ENCODE measurements at regions not wholly inside any gene's neighbourhood (a gene's known extent, or its start where the extent isn't known, plus 50 kb on each side); places are given as distances from the start of the nearest gene placed in this dataset.

DNA sequence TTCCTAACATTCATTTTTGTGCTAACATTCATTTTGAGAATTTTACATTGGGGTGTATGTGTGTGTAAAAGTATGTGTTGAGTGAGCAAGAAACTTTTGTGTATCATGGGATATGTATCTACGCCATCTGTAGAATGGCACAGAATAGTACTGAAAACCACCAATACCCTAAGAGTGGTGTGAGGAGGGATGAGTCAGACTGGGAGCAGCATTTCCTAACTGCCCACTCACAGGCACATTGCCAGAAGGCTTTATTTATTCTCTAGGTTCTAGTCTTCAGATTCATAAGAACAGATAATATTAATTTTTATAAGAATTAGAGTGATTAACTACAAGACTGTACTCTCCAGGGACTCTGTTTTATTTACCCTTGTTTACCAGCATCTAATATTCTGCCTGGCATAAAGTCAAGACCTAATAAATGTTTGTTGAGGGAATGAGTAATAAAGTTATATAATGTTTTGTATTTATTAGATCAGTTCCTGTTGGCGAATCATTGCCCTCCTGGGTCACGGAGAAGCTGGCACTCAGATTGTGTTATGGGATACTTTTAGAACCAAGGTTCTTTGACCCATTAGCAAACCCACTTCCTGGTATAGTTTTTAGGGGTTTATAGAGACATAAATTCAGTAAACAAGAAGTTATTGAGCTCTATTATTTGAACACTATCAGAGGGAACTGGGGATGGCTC, 159.1 kb upstream of the PPP2R2B start:
- DNase-seq (ENCODE audit: low spot score), result no peak

GRCh38 chr5:147040856-147041255, 162.3 kb upstream of the PPP2R2B start:
- no peak for DNase-seq (ENCODE audit: low spot score)

DNA sequence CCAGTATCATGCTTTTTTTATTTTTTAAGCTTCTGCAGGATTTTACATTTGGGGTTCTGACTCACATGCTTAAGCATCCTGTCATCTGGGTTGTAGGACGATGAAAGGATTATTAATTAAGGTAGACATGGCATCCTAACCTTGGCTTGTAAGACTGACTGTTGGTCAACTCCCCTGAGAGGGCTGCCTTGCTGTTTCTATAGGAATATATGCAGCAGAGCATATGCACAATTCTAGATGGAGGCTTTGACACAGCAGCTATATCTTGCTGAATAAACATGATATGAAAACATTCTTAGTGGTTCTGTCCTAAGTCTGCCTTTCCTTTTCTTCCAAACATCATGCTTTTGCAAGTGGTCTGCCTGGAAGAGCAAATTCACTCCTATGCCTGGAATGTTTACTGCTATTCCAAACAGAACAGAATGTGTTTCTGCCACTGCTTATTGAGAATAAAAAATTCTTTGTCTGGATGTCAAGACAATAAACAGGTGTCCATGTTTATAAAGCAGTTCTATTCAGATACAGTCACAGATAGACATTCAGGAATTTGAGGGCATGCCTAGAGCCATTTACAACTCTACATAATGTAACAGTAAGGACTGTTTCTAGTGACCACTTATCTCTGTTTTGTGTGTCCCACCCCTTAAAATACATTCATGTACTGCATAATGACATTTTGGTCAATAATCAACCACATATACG, 166.2 kb upstream of the PPP2R2B start:
- DNase-seq (ENCODE audit: low spot score), result no peak

DNA sequence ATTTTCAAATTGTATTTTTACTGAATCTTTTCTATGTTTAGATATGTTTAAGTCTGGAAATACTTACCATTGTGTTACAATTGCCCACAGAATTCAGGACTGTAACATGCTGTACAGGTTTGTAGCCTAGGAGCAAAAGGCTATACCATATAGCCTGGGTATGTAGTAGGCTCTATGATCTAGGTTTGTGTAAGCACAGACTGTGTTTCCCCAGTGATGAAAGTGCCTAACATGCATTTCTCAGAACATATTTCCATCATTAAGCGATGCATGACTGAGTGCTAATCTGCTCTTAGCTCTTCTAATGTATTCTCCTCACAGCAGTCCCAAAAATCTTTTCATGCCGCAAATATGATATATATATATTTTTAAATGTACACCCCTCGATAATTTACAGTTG, 166.7 kb upstream of the PPP2R2B start:
- DNase-seq (ENCODE audit: low spot score), result no peak

GRCh38 chr5:147046281-147046680, 167.7 kb upstream of the PPP2R2B start:
- DNase-seq (ENCODE audit: low spot score), result no peak

GRCh38 chr5:147046894-147047293, 168.3 kb upstream of the PPP2R2B start:
- DNase-seq (ENCODE audit: low spot score), result no peak

DNA sequence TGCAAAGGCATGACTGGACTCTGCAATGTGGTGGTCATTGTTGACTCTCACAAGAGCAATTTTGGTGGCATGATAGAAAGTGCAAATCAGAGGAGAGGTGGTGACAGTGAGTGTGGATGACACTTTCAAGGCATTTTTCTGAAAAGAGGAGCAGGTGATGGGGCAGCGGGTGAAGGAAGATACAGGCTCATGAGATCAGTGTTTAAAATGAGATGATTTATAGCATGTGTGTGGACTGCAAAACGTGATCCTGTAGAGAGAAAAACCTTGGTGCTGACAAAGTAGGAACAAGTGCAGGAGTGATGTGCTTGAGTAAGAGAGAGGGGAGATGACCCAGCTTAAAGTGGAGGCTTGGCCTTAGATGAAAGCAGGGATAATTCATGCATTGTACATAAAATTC, 171.2 kb upstream of the PPP2R2B start:
- DNase-seq (ENCODE audit: low spot score), result no peak

- no peak for DNase-seq (ENCODE audit: low spot score)
Observed at GRCh38 chr5:147050172-147050571, 171.6 kb upstream of the PPP2R2B start.

GRCh38 chr5:147051193-147051592, 172.6 kb upstream of the PPP2R2B start:
- no peak for DNase-seq (ENCODE audit: low spot score)

DNA sequence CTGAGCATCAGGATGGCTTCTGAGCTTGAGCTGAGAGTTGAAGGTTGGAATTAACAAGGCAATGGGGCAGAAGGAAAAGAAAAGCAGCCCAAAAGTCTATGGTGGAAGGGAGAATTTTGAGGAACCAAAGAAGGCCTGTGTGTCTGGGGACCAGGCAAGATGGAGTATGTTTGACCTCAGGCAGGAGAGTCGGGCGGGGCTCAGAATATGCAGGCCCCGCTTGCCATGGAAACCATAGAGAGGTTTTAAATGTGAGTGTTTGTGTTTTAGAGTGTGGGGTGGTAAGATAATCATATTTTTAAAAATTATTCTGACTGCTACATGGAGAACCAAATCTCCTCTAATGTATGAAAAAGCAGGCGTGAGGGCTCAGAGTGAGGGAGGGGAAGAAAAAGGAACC, 174.0 kb upstream of the PPP2R2B start:
- no peak for DNase-seq (ENCODE audit: low spot score)

DNA sequence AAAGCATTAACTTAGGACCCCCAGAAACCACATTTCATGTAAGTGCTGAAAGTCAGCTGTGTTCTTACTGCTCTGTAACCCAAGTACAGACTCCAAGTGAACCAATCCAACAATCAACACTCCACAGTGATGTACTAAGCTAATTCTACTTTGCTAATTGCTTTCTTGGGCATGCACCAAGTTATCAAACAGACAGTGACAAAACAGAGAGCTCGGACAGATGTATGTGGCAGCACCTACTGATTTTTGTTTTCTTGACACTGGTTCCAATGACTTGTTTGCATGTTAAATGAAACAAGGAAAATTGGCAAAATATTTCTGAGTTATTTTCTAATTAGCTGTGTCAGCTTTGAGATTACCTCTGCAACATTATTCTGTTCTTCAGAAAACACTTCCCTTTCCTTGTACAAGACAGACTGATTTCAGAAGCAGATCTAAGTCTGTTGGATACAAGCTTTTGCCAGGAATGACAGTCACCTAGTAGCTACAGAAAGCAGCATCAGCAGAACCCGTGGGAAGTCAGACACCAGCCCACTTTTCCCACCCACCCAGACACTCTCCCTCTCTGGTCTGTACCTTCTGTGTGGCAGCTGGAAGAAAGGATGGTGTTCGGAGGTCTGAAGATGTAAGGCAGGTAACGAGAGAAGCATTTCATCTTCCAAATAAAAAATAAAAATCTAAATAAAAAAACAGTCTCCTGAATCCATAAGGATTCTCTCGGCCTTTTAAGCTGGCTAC, 176.7 kb upstream of the PPP2R2B start:
- no peak for DNase-seq (ENCODE audit: low spot score)

GRCh38 chr5:147055850-147056566, 177.5 kb upstream of the PPP2R2B start:
- DNase-seq (ENCODE audit: low spot score), result no peak

GRCh38 chr5:147057051-147057450, 177.8 kb upstream of the STK32A start:
- DNase-seq (ENCODE audit: low spot score), result no peak

GRCh38 chr5:147061431-147061830, 173.4 kb upstream of the STK32A start:
- no peak for DNase-seq (ENCODE audit: low spot score)

DNA sequence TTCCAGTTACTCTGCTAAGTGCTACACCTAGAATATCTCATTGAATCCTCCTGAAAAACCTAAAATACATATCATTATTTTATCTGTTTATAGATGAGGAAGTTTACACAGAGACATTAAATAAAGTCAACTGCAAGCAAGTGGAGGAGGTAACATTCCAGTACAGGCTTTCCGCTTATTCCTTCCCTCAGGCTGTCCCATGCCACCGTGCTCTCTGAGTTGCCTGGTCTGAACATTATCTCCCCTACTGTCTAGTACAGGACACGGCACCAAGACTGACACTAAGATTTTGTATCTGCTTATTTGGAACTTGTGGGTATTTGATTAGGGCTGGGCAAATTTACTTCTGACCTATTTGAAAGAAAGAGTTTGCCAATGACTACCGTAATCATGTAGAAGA, 172.4 kb upstream of the STK32A start:
- no peak for DNase-seq (ENCODE audit: low spot score)

DNA sequence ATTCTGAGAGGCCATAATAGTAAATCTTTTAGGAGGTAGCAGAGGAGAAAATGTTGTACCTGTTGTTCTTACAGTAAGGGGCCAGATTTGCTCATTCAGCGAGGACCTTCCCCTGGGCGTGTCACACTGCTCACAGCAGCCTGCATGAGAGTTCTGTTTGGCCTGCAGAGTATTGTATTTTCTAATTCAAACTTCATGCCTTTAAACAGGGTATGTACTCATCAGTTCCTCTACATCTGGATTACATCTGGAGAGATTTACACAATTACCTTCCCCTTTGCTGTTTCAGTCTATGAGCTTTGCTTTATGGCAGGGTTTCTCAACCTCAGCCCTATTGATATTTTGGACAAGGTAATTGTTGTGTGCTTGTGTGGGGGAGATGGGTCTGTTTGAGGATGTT, 170.9 kb upstream of the STK32A start:
- DNase-seq (ENCODE audit: low spot score), result no peak

DNA sequence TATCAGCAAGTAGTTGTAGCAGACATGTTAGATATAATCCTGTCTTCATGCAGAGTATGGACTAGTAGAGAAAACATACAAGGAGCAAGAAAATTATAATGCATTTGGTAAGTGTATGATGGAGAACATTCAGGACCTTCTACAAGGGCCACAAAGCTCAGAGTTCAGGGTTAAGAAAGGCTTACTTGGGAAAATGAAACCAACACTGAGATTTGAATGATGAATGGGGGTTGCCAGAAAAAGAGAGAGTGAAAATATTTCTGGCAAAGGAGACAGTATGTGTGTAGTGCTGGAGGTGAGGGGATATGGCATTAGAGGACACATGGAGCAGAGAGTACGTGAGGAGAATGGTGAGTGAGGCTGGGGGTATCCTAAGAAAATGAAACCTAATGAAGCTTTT, 169.8 kb upstream of the STK32A start:
- no peak for DNase-seq (ENCODE audit: low spot score)

GRCh38 chr5:147068998-147069397, 165.8 kb upstream of the STK32A start:
- no peak for DNase-seq (ENCODE audit: low spot score)

GRCh38 chr5:147072622-147073021, 162.2 kb upstream of the STK32A start:
- DNase-seq (ENCODE audit: low spot score), result no peak

DNA sequence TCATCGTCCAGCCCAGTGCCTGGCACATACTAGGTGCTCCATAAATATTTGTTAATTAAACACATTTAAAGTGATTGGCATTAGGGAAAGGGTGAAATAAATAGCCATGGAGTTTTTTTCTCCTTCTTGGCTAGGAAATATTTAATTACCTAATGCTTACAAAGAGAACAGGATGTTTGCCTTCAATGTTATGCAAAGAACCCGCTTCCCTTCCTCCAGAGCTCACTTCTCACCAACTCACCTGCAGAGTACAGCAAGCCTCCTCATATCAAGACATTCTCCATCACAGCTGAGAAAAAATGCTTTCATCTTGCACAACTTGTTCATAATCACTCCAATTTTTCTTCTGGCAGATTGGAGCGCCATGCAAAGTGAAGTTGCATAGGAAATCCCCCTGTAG, 161.7 kb upstream of the STK32A start:
- no peak for DNase-seq (ENCODE audit: low spot score)

DNA sequence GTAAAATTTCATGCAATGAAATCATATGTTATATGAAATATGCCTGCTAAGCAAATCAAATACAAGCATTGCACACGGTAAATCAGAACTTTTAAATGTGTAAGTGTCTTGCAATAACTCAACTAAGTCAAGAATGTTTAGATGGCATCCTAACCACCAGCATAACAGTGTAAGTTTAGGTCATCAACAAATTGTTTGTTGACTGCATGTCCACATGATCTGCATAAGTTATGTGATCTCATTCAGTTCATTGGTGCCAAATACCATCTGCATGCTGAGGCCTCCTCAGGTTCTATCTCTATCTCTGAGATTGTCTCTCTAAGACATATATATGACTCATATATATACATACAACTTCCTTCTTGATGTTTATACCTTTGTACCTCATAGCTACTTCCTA, 159.6 kb upstream of the STK32A start:
- DNase-seq (ENCODE audit: low spot score), result no peak

GRCh38 chr5:147080391-147080790, 154.4 kb upstream of the STK32A start:
- no peak for DNase-seq (ENCODE audit: low spot score)
